PC-3 (cell line): ENCODE measurements at regions not wholly inside any gene's neighbourhood (a gene's known extent, or its start where the extent isn't known, plus 50 kb on each side); places are given as distances from the start of the nearest gene placed in this dataset.

Experiments used
- CTCF ChIP-seq: fragments of 300-600 bp; sonication (generic); conservative IDR thresholded peaks from 2 replicates; pipeline ENCODE4 v1.5.1; 2017; ENCODE audit warnings: antibody characterized with exemption, low read depth, mild to moderate bottlenecking, low read length
- EZH2 ChIP-seq: fragments of 300-600 bp; sonication (generic); IDR thresholded peaks from one replicate; pipeline ENCODE4 v1.6.1; 2017; ENCODE audit warnings: antibody characterized with exemption, mild to moderate bottlenecking, low read length; ENCODE audit not compliant: unreplicated experiment
- EZH2phosphoT487 ChIP-seq: fragments of 300-600 bp; sonication (generic); IDR thresholded peaks from 2 replicates; pipeline ENCODE4 v1.6.1; 2018; ENCODE audit warnings: mild to moderate bottlenecking, antibody characterized with exemption, low read length, borderline replicate concordance

- TF ChIP-seq CTCF (no peak), EZH2 (no peak), EZH2phosphoT487 (no peak)
Measured at GRCh38 chr5:88485531-88485930, 216.9 kb upstream of the TMEM161B start.
